Muscle layer of duodenum (tissue), 2 donors: ENCODE measurements at regions not wholly inside any gene's neighbourhood (a gene's known extent, or its start where the extent isn't known, plus 50 kb on each side); places are given as distances from the start of the nearest gene placed in this dataset.
"Not testable (repeated sequence)": the region's sequence is repeated elsewhere in the genome, so short reads cannot be mapped to it uniquely, and the experiment has no call there.

Experiments used
- H3K27ac ChIP-seq: one replicate; pipeline ENCODE4 v1.7.0; 2013; ENCODE audit warnings: mild to moderate bottlenecking, low read length
- H3K27me3 ChIP-seq: one replicate; pipeline ENCODE4 v1.7.0; 2013; ENCODE audit warnings: low read depth, mild to moderate bottlenecking, control low read depth, low read length
- H3K36me3 ChIP-seq, 2 donors: one replicate each; pipeline ENCODE4 v1.7.0; 2013; ENCODE audit warnings: low read length in 2 of 2, control low read depth in 1 of 2, mild to moderate bottlenecking in 1 of 2; ENCODE audit not compliant: insufficient read depth in 2 of 2, control insufficient read depth in 1 of 2
- H3K4me1 ChIP-seq, 2 donors: one replicate each; pipeline ENCODE4 v1.7.0; 2013; ENCODE audit warnings: low read length in 2 of 2, mild to moderate bottlenecking in 2 of 2, control low read depth in 1 of 2, moderate library complexity in 1 of 2; ENCODE audit not compliant: insufficient read depth in 2 of 2, control insufficient read depth in 1 of 2
- H3K4me3 ChIP-seq, 2 donors: one replicate each; pipeline ENCODE4 v1.7.0; 2013; ENCODE audit warnings: low read length in 2 of 2, low read depth in 1 of 2, mild to moderate bottlenecking in 1 of 2
- H3K9me3 ChIP-seq, 2 donors: one replicate each; pipeline ENCODE4 v1.7.0; 2013; ENCODE audit warnings: low read length in 2 of 2, control low read depth in 1 of 2, mild to moderate bottlenecking in 1 of 2; ENCODE audit not compliant: control insufficient read depth in 1 of 2
- donor health status: healthy.

DNA sequence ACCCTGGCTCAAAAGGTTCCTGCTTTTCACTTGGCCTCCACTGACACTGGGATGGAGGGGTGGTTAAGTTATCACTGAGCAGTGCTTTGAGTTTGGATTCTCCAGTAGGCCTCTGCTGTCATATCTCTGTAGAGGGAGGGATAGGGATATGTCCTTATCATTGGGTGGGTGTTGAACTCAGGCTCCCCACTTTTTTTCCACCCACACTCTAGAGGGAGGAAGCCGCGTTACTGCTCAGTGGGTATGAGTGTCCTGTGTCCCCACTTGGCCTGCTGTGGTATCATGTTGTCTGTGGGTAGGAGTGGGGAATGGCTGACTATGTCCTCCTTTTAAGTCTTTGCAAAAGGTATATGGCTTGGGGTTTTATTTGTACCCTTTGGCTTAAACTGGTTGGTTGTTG lies 80.7 kb upstream of the TPTE start:
- H3K36me3 ChIP-seq, H3K27ac ChIP-seq, H3K4me3 ChIP-seq, H3K27me3 ChIP-seq, H3K4me1 ChIP-seq: not testable (repeated sequence)
- peaks cover 0 to 28% of the 10 kb centered on the region in 2 donors for H3K9me3 ChIP-seq

DNA sequence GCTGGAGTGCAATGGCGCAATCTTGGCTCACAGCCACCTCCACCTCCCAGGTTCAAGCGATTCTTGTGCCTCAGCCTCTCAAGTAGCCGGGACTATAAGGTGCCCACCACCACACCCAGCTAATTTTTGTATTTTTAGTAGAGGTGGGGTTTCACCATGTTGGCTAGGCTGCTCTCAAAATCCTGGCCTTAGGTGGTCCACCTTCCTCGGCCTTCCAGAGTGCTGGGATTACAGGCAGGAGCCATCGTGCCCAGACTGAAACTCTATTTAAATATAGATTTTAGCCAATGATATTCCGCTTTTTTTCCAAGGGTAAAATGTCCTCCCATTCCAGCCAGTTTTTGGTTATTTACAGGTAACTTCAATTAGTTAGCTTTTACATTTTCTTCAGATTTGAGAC lies 79.4 kb upstream of the TPTE start:
- peaks cover 0 to 22% of the 10 kb centered on the region in 2 donors for H3K9me3 ChIP-seq
- peak overlapping the region in 1 of 2 donors; percentile 9 for H3K4me3 ChIP-seq

GRCh38 chr21:10445685-10446084 lies 75.7 kb upstream of the TPTE start:
- H3K27me3 ChIP-seq, H3K9me3 ChIP-seq, H3K27ac ChIP-seq, H3K4me1 ChIP-seq, H3K4me3 ChIP-seq, H3K36me3 ChIP-seq: not testable (repeated sequence)

More for the DNA sequence above, 79.4 kb upstream of the TPTE start:
- H3K4me1 ChIP-seq, H3K36me3 ChIP-seq, H3K27ac ChIP-seq, H3K27me3 ChIP-seq: not testable (repeated sequence)

DNA sequence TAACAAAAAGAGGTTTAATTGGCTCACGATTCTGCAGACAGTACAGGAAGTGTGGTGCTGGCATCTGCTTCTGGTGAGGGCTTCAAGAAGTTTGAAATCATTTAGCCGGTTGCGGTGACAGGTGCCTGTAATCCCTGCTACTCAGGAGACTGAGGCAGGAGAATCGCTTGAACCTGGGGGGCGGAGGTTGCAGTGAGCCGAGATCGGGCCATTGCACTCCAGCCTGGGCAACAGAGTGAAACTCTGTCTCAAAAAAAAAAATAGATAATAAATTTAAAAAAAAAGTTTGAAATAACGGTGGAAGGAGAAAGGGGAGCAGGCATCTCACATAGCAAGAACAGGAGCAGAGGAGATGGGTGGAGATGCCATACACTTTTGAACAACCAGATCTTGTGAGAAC lies 71.9 kb upstream of the TPTE start:
- not testable (repeated sequence) for H3K4me3 ChIP-seq, H3K36me3 ChIP-seq, H3K4me1 ChIP-seq, H3K27me3 ChIP-seq, H3K27ac ChIP-seq
- H3K9me3 ChIP-seq: peaks cover 0 to 11% of the 10 kb centered on the region in 2 donors

GRCh38 chr21:10451274-10451673 lies 70.1 kb upstream of the TPTE start:
- not testable (repeated sequence) for H3K36me3 ChIP-seq, H3K27ac ChIP-seq, H3K4me1 ChIP-seq, H3K27me3 ChIP-seq, H3K4me3 ChIP-seq
- peaks cover 0 to 11% of the 10 kb centered on the region in 2 donors for H3K9me3 ChIP-seq

DNA sequence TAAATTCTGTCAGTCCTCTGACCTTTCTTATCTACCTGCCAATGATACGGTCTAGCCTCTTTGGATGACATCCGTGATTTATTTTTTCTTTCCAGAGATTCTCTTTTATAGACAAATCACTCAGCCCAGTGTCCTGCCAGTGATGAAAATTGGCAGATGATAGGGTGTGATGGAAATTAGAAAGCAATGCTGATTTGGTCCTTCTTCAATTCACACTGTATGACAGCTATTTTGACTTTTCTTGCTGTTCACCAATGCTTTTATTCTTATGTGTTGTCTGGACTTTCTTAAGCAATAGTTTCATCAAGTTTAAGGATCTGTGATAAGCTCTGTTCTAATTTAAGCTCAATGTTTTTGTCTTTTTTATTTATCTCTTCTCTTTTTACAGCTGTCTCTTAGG lies 63.6 kb upstream of the TPTE start:
- not testable (repeated sequence) for H3K9me3 ChIP-seq, H3K4me3 ChIP-seq, H3K4me1 ChIP-seq, H3K27ac ChIP-seq, H3K36me3 ChIP-seq, H3K27me3 ChIP-seq

DNA sequence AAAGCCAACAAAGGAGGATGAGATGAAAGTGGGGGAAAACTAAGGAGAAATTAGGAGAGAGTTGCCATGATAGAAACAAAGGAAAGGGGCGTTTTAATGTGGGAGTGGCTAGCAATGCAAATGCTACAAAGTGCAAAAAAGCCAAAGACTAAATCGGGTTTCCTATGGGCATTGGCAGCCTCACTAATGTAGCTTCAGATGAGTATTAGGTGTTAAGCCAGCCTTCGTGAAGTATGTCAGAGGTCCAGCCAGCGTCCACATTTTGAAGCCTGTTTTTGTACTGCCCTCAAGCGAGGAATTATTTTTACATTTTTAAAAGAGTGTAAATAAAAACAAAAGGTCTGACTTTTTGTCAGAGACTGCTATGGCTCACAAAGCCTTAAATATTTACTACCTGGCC lies 60.4 kb upstream of the TPTE start:
- H3K4me1 ChIP-seq, H3K4me3 ChIP-seq, H3K36me3 ChIP-seq, H3K27ac ChIP-seq, H3K27me3 ChIP-seq, H3K9me3 ChIP-seq: not testable (repeated sequence)

DNA sequence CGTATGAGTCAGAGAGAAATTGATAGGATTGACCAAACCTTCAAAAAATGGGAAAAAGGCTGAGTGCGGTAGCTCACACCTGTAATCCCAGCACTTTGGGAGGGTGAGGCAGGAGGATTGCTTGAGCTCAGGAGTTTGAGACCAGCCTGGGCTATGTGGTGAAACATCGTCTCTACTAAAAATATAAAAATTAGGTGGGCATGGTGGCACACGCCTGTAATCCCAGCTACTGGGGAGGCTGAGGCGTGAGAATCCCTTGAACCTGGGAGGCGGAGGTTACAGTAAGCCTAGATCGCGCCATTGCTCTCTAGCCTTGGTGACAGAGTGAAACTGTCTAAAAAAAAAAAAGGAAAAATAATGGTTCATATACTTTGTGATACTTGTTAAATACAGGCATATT lies 59.9 kb upstream of the TPTE start:
- not testable (repeated sequence) for H3K27me3 ChIP-seq, H3K4me3 ChIP-seq, H3K27ac ChIP-seq, H3K4me1 ChIP-seq, H3K9me3 ChIP-seq, H3K36me3 ChIP-seq

GRCh38 chr21:10463156-10463555 lies 58.2 kb upstream of the TPTE start:
- no peak overlapping the region for H3K4me3 ChIP-seq
- no peaks in the 10 kb centered on the region for H3K36me3 ChIP-seq
- no peaks in the 10 kb centered on the region for H3K4me1 ChIP-seq
- peaks cover 0 to 5% of the 10 kb centered on the region in 2 donors for H3K9me3 ChIP-seq
- no peak overlapping the region for H3K27ac ChIP-seq
- no peaks in the 10 kb centered on the region for H3K27me3 ChIP-seq

DNA sequence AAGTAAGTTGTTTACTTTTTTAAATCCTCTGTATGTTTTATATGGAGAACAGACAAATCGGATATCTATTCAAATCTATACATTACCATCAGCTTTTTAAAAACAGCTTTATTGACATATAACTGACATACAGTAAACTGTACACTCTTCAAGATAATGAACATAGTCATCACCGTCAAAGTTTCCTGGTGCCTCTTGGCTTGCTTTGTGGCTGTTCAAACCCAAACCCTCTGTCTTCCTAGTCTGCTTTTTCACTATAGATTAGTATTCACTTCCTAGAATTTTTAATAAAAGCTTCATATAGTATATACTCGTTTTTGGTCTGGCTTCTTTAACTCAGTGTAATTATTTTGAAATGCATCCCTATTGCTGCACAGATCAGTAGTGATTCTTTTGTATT lies 56.4 kb upstream of the TPTE start:
- H3K9me3 ChIP-seq: peaks cover 0 to 5% of the 10 kb centered on the region in 2 donors
- no peaks in the 10 kb centered on the region for H3K36me3 ChIP-seq
- H3K27ac ChIP-seq: no peak overlapping the region
- no peak overlapping the region for H3K4me3 ChIP-seq
- H3K4me1 ChIP-seq: no peaks in the 10 kb centered on the region
- no peaks in the 10 kb centered on the region for H3K27me3 ChIP-seq

- H3K9me3 ChIP-seq, H3K4me1 ChIP-seq, H3K27ac ChIP-seq, H3K4me3 ChIP-seq, H3K36me3 ChIP-seq, H3K27me3 ChIP-seq: not testable (repeated sequence)
These were observed 55.8 kb upstream of the TPTE start for GRCh38 chr21:10465524-10466110.

- Histone ChIP-seq H3K4me1 (no peaks in the 10 kb centered on the region), H3K27ac (no peak overlapping the region), H3K36me3 (no peaks in the 10 kb centered on the region), H3K27me3 (no peaks in the 10 kb centered on the region), H3K9me3 (peaks cover 0 to 5% of the 10 kb centered on the region in 2 donors), H3K4me3 (no peak overlapping the region)
These were observed 55.2 kb upstream of the TPTE start for GRCh38 chr21:10466200-10466599.
